SIG-M5 (cell line): ENCODE measurements at regions not wholly inside any gene's neighbourhood (a gene's known extent, or its start where the extent isn't known, plus 50 kb on each side); places are given as distances from the start of the nearest gene placed in this dataset.

Experiments used
- DNase-seq: peaks from one replicate; lab custom pipeline; 2025; lab: John Stamatoyannopoulos, UW

GRCh38 chr13:31962731-31963370 is 68.7 kb upstream of the FRY start:
- DNase-seq, result no peak

DNA sequence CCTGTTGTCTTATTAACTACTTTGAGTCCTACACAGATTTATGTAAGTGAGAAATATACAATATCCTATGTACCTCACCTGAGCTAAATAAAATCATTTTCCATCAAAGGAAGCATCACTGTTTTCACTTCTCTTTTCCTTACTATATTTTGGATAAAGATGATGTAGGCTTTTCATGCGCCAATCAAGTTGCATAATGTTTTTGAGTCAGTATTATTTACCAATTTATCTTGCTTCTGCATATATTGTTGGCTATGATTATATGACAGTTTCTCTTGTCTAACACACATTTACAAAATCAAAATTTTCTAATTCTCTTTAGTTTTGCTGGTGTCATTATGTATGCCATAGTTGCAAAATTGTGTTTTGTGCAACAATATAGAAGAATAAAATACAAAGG is 67.9 kb upstream of the FRY start:
- no peak for DNase-seq

- DNase-seq, result no peak
Measured at GRCh38 chr13:31964168-31964567, 67.4 kb upstream of the FRY start.

- DNase-seq, result no peak
Measured at GRCh38 chr13:31965361-31966066, 66.1 kb upstream of the FRY start.

- DNase-seq, result no peak
Measured at GRCh38 chr13:31967155-31967554, 64.4 kb upstream of the FRY start.

DNA sequence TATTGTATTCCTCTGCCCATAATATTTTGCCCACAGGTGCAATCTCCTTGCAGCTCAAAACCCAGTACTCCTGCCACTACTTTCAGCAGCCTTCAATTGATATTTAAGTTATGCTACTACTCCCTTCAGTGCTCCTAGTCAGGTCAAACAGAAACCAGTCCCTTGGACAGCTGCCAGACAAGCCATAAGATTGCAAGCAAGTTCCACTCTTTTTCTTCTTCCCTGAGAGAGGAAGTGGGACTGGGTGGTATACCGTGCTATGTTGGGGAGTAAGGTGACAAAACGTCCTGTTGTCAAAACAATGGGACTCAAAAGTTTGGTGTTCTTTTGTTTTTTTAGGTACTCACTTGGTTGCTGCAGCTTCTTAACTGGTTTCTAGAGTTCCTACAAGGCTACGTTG is 63.1 kb upstream of the FRY start:
- peak; percentile 17 for DNase-seq

DNA sequence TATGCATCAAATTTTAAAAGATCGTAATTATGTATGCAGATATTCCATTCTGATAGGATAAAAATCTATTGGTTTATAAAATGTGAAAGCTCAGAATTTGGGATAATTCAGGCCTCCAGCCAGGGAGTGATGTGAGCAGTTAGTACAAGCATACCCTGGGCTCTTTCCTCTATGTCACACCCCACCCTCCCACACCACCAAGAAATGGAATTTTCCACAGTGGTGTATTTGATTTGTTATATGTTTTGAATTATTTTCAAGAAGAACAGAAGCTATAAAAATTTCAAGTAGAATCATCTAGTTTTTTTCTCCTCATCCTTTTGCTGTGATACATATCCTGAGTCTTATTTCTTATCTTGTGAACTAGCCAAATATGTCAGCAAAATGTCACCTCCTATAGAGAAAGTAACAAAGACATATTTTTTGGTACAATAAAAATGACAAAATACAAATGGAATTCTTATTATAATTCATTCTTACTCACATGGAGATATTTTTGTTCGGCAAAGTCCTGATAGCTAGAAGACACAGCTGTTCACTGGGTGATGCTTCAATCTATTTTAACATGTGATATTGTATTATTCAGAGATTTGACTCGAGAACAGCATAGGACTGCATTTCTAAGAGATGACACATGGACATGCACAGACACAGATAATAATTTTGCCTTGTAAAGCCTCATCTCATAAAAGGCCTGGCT is 61.2 kb upstream of the FRY start:
- no peak for DNase-seq

DNA sequence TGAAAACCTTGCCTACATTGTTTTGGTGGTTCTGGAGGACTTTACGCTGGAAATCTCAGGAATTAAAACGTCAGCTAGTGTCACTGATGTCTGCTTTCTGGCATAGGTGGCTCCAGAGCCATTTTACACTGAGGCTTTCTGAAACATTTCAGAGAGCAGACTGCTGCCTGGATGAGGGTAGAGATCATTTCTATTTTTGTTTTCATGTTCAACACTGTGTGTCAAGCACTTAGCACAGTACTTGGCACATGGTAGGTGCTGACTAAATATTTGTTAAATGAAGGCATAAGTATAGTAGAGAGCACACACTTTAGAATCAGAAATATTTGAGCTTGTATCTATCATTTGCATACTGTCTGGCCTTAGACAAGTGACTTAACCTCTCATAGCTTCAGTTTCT is 59.1 kb upstream of the FRY start:
- DNase-seq, result no peak

- DNase-seq, result no peak
Measured at GRCh38 chr13:31978021-31978420, 53.6 kb upstream of the FRY start.

DNA sequence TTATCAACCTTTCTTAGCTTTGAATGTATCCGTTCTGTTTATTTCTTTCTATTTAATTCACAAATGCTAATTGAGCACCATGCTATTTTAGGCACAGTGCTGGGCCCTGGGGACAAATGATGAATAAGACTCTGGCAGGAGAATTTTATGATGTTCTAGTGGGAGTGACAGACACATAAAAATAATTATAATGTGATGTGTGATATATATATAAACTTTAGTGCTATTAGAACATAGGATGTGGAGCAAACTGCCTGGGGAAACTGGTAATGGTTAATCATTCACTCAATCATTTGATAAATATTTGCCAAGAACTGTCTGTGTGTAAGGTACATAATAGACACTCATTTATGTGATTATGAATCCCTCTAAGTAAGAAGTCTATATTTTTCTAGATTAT is 50.7 kb upstream of the FRY start:
- DNase-seq, result no peak
